ENCODE measurements at regions not wholly inside any gene's neighbourhood (a gene's known extent, or its start where the extent isn't known, plus 50 kb on each side); places are given as distances from the start of the nearest gene placed in this dataset.

DNA sequence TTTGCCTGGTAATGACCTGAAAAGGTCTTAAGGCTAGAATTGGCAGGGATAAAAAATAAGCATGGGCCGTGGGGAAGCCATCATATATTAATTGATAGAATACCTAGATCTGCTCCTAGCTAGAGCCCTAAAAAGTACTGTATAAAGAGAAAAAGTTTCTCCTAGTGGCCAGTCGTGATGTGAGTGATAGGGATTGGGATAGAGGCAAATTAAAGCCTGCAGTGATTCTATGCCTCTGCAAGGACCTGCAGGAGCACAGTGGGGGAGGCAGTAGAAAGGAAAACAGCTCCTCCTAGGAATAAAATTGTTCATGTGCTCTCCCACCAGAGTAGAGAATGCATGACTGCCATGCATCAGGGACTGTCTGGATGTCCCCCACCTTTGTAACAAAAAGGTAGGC, 56.2 kb upstream of the FTMT start:
- ChIA-PET RAD21 (ENCODE audit: low non-redundant PET in 1 of 2, low total read pairs in 2 of 2, uncharacterized antibody in 2 of 2, unreplicated experiment in 2 of 2) (no interaction called here), POLR2A (no interaction called here), CTCF (no interaction called here)
- no TSS peak for BruUV-seq (replicated peaks)
- Histone ChIP-seq H3K4me1 (ENCODE audit: control insufficient read depth in 1 of 2, insufficient read depth in 2 of 2, low read length in 2 of 2) (no peaks in the 10 kb centered on the region), H3K9me2 (ENCODE audit: insufficient read depth) (no peaks in the 10 kb centered on the region), H3K27ac (ENCODE audit: low read depth, low read length) (no peak overlapping the region), H3K36me3 (ENCODE audit: control insufficient read depth in 1 of 2, insufficient read depth in 2 of 2, low read length in 2 of 2) (no peaks in the 10 kb centered on the region), H3K9ac (ENCODE audit: low read length) (no peak overlapping the region), H2AFZ (ENCODE audit: low read depth, low read length, poor library complexity, severe bottlenecking) (no peak overlapping the region), H4K20me1 (ENCODE audit: insufficient read depth) (no peaks in the 10 kb centered on the region), H3K27me3 (ENCODE audit: insufficient read depth, low read length) (no peaks in the 10 kb centered on the region), H3K79me2 (ENCODE audit: insufficient read depth, low read length) (no peaks in the 10 kb centered on the region), H3K4me2 (ENCODE audit: low read length) (no peak overlapping the region), H3K4me3 (replicated peaks in 1 of 2; ENCODE audit: low read depth in 1 of 2, low read length in 2 of 2) (no peak overlapping the region), H3K9me3 (ENCODE audit: control insufficient read depth in 1 of 2, insufficient read depth in 1 of 2, low read depth in 1 of 2, low read length in 2 of 2) (no peaks in the 10 kb centered on the region)
- TF ChIP-seq SRF (IDR thresholded peaks at IDR 0.05; ENCODE audit: low read depth) (no peak), POLR2AphosphoS5 (IDR thresholded peaks at IDR 0.05; ENCODE audit: low read depth, low read length) (no peak), ELF1 (IDR thresholded peaks at IDR 0.05; ENCODE audit: borderline replicate concordance, low read depth) (no peak), JUND (IDR thresholded peaks at IDR 0.05) (no peak), YY1 (IDR thresholded peaks at IDR 0.05; ENCODE audit: extremely low read depth, insufficient replicate concordance, low read depth, low read length) (no peak), SIN3A (IDR thresholded peaks at IDR 0.05; ENCODE audit: low read depth) (no peak), EZH2 (IDR thresholded peaks at IDR 0.05) (no peak), ZFX (IDR thresholded peaks at IDR 0.05) (no peak), FOSL1 (IDR thresholded peaks at IDR 0.05; ENCODE audit: low read depth) (no peak), CEBPB (IDR thresholded peaks at IDR 0.05; ENCODE audit: low read depth) (no peak), EZH2phosphoT487 (IDR thresholded peaks at IDR 0.05; ENCODE audit: borderline replicate concordance) (no peak), EGR1 (IDR thresholded peaks at IDR 0.05; ENCODE audit: low read depth) (no peak), RAD21 (IDR thresholded peaks at IDR 0.05; ENCODE audit: low read depth) (0 out of 2 replicates have a peak, but pooled peaks have one; percentile 6), CBX3 (IDR thresholded peaks at IDR 0.05; ENCODE audit: low read depth) (no peak)
- TF ChIP-seq, protein P1, sequence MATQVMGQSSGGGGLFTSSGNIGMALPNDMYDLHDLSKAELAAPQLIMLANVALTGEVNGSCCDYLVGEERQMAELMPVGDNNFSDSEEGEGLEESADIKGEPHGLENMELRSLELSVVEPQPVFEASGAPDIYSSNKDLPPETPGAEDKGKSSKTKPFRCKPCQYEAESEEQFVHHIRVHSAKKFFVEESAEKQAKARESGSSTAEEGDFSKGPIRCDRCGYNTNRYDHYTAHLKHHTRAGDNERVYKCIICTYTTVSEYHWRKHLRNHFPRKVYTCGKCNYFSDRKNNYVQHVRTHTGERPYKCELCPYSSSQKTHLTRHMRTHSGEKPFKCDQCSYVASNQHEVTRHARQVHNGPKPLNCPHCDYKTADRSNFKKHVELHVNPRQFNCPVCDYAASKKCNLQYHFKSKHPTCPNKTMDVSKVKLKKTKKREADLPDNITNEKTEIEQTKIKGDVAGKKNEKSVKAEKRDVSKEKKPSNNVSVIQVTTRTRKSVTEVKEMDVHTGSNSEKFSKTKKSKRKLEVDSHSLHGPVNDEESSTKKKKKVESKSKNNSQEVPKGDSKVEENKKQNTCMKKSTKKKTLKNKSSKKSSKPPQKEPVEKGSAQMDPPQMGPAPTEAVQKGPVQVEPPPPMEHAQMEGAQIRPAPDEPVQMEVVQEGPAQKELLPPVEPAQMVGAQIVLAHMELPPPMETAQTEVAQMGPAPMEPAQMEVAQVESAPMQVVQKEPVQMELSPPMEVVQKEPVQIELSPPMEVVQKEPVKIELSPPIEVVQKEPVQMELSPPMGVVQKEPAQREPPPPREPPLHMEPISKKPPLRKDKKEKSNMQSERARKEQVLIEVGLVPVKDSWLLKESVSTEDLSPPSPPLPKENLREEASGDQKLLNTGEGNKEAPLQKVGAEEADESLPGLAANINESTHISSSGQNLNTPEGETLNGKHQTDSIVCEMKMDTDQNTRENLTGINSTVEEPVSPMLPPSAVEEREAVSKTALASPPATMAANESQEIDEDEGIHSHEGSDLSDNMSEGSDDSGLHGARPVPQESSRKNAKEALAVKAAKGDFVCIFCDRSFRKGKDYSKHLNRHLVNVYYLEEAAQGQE (IDR thresholded peaks at IDR 0.05; ENCODE audit: low read depth), result no peak
- TF ChIP-seq, protein P2, sequence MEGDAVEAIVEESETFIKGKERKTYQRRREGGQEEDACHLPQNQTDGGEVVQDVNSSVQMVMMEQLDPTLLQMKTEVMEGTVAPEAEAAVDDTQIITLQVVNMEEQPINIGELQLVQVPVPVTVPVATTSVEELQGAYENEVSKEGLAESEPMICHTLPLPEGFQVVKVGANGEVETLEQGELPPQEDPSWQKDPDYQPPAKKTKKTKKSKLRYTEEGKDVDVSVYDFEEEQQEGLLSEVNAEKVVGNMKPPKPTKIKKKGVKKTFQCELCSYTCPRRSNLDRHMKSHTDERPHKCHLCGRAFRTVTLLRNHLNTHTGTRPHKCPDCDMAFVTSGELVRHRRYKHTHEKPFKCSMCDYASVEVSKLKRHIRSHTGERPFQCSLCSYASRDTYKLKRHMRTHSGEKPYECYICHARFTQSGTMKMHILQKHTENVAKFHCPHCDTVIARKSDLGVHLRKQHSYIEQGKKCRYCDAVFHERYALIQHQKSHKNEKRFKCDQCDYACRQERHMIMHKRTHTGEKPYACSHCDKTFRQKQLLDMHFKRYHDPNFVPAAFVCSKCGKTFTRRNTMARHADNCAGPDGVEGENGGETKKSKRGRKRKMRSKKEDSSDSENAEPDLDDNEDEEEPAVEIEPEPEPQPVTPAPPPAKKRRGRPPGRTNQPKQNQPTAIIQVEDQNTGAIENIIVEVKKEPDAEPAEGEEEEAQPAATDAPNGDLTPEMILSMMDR (IDR thresholded peaks at IDR 0.05 in 2 of 3, conservative IDR thresholded peaks at IDR 0.05 in 1 of 3; ENCODE audit: borderline replicate concordance in 1 of 3, insufficient read depth in 1 of 3, low read depth in 2 of 3, low read length in 2 of 3), result peak in 1 of 3 experiments; percentile 23; a peak in 3 of 6 replicates
- DNase-seq (ENCODE audit: low read depth, low spot score) (no peak), ATAC-seq (peak; percentile 67)
- intact Hi-C loops (cut with micrococcal nuclease), result no loop called here

All from HCT116 (cell line).